Activated CD4-positive, alpha-beta T cell treated with anti-CD3 and anti-CD28 coated beads, Interleukin-2, amount 50 U/mL, for 4 hours (primary cell): ENCODE measurements at regions not wholly inside any gene's neighbourhood (a gene's known extent, or its start where the extent isn't known, plus 50 kb on each side); places are given as distances from the start of the nearest gene placed in this dataset.

ENCODE experiments used
- DNase-seq, 2 experiments: peaks; one replicate each; pipeline ENCODE4 v3.0.0-alpha.2; 2020

DNA sequence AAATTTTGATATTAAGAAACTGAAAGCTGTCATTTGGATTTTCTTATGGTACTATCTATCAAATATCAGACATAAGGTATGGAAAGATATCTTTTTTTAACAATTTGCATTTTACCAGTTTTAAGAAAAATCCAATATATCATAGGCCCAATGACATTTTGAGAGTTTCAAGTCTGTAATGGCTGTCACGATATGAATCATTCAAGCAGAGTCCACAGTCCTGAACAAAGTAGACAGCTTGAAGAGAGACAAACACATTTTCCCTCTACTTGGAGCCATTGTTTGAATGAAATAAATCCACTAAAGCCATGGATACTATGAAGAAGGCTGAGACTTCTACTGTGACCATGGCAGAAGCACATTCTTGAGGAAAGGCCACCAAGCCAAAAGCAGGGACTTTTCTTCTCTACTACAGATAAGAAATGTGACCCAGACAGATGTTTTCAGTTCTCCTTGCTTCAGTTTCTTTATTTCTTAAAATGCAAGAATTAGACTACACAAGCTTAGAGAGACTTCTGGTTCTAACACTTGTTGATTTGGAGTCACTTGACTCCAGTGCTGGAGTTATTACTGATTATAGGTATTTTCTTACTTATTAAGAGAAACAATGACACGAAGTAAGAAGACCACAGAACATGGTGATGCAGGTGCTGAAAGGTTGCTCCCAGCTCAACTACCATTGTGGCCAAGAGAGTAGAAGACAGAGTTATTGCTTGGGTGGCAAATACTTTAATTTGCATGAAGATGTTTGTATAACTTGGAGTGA is 429.1 kb downstream of the KIF20B start:
- no peak for DNase-seq

DNA sequence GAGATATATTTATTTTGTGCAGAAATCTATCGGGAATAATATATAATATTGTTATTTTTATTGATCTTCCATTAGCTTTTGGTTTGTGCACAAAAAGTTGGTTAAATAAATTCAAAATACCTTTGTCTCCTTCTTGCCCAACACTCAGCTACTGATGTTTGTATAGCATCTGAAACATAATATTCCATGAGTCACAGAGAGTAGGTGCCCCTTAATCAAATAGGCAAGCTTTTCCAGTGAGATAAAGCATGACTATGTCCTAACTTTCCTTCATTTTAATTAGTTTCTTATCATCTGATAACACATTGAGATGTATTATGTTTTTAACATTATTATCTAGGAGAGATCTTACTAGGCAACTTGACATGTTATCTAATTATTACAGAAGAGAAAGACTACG is 432.2 kb downstream of the KIF20B start:
- no peak for DNase-seq

DNA sequence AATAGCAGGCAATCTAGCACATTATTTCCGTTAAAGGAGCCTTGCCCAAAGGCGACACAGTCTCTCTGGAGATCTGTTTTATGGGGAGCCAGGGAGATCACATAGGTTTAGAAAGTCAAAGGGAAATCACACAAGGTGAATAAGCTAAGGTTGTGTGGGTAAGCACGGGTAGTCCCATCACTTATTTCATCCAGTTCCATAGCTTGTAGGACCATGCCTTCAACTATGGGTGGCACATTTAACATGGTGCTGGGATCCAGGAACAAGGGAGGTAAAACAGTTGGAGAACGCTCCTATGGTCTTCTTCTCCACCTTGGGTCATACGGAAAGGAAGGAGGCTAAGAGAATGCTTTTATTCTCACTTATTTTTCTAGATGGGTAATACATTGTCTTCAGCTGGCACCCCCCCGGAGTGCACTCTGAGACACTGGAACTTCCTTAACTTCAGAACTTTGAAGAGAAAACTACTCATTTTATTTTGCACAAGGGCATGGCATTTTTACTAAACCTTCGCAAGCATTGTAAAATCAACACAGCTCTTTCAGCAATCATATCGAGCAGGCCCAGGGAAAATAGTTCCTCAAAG is 435.4 kb downstream of the KIF20B start:
- DNase-seq: no peak

DNA sequence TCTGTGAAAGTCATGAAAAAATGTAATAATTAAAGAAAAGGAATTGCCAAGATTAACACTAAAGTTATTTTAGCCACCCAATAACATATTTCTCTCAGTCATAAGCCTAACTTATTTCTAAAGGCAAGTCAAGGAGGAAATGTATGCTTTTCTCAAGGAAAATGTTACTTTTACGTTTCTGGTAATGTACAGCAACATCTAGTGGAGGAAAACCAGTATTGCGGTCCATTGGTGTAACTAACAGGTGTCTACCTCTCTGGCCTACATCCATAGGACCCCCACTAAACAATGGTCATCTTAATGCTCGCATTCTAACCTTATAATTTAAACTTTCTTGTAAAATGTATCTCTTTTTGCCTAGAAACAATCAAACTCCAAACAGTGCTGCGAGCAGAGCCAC is 437.5 kb downstream of the KIF20B start:
- no peak for DNase-seq

DNA sequence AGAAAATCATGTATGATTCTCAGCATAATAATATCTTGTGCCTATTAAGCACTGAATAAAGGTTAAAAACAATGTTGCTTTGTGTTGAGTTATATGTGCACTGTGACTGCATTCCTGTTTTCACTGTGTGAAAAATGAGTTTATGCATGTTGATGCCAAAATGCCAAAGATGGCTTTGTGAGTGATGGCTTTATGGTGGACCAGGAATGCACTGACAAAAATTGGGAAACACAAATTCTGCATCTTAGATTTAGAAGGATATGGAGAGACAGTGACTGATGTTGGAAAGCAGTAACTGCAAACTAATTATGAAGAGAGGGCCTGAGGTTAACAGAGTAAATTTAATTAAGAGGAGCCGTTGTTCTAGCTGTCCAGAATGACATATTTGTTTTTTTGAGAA is 440.4 kb downstream of the KIF20B start:
- DNase-seq: no peak

DNA sequence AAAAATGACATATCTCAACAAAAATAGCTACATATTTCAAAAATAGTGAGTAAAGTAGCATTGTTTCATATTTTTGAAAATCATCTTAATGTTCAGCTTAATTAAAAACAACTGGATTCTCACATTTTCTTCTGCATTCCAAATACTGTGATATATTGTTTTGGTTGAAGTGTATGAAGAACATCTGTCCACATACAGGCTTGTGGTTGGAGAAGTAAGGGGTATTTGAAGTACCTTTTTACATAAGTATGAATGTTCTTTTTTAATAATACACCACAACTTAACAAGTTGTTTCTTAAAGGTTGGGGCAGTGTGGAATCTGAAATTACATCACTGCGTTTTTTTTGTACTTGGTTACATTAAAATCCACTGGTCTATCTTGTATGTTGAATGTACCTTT is 442.5 kb downstream of the KIF20B start:
- no peak for DNase-seq

DNA sequence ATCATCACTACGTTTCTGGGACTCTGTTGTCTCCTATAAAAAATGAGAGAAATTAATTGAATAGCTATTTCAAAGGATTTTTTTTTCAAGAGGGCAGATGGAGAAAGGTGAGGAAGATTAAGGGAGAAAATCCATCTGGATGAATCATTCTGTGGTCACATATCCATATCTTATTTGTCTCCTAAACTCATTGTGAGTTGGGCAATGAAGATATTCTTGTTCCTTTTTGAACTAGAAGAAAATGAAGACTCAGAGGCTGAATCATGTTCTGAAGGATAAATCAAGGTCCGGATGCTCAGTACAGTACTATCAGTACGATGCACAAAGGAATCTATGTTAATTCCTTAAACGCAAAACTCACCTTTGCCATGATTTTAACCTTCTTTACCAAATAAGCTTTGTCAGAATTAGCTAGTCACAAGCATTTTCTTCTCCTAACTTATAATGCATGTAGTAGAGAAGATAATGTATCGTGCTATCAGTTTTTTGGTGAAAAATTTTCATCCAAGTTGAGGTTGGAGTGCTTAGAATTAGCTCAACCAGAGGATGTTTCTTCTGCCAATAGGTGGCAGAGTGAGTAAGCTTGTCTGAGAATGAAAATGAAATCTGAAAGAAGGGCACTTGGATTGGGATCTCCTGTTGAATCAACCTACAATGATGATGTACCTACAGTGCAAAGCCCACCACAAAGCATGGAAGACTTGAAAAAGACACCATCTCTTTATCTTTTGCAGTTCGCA is 446.9 kb downstream of the KIF20B start:
- DNase-seq: no peak

DNA sequence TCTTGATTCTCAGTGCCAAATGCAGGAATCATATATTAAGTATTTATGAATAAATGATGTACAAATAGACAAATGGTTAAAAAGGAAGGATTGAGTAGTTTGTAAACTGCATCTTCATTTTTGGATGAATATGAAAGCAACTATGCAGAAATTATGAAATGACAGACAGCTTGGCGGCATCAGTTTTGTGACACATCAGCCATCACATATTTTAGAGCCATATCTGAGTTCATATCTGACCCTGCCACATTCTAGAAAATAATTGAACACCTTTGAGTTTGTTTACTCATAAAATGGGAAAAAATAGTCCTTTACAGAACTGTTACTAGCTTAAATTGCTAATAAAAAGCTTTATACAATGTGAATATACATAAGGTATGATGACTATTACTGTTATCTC is 448.2 kb downstream of the KIF20B start:
- DNase-seq: no peak

DNA sequence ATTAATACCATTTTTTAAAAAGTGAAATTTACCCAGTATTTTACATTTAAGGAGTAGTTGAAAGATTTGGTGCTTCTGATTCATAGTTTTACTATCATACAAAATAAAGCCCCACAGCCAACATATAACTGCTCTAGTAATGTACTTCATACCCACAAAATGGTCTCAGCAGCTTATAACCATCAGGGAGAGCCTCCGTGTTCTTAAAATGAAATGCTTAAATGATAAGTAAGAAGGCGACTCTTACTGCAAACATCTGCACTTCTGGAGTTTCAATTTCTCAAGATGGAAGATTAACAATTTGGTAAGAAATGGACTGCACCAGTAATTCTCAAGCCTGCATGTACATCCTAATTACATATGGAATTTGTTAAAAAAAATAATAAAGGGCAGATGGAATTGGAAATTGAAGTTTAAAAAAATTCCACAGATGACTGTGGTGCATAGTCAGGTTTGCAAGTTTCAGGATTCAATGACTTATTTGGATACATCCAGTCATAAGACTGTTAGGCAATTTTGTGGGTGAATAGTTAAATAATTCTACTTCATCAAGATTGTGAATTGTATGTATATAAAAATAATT is 461.0 kb downstream of the KIF20B start:
- no peak for DNase-seq

DNA sequence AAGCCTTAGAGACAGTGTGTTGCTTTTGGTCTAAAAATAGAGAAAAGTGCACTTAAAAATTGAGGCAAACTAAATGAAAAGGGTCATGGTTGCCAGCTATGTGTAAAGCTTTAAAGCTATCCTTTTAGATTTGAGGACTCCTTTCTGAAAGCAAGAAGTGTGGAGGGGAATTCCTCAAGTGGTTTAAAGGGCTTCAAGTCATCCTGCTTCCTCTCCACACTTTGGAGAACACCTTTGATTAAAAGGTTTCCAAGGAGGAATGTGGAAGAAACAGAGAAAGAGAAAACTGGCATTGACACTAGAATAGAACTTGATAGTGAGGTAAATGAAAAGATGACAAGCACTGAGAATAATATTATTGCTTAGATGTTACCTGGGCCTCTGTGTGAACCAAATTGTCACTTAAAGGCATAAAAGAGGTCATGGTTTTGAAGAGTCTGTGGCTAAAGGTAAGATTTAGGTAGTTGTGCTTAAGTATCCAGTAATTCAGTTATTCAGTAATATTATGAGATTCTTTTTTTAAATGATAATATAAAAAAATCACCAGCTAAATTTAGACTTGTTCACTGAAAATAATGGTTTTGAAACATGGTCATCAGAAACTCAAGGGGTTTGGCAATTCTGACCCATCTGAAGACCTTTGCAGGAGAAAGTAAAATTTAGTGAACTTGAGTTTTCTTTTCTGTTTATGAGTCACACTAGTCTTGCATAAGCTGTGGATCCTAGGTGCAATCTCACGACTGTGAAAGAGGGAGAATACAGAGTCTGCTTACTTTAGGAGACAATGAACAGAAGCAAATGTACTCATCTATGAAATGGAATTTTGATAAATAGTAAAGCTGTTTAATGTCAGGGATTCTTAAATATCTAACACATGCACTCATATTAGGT is 466.0 kb downstream of the KIF20B start:
- no peak for DNase-seq

DNA sequence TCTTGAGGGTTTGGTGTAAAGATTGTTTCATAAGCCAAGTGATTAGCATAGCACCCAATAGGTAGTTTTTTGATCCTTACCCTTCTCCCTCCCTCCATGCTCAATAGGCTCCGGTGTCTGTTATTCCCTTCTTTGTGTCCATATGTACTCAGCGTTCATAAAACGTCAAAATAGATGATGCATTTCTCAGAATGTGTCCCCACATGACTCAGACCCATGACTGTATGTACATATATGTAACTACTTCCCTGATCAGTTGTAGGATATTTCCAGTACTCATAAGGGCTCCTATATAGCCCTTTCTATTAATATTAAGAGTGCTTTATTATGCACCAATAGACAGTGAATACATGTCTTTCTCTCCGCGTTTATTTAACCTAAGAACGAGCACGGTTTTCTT is 466.9 kb downstream of the KIF20B start:
- DNase-seq: no peak

DNA sequence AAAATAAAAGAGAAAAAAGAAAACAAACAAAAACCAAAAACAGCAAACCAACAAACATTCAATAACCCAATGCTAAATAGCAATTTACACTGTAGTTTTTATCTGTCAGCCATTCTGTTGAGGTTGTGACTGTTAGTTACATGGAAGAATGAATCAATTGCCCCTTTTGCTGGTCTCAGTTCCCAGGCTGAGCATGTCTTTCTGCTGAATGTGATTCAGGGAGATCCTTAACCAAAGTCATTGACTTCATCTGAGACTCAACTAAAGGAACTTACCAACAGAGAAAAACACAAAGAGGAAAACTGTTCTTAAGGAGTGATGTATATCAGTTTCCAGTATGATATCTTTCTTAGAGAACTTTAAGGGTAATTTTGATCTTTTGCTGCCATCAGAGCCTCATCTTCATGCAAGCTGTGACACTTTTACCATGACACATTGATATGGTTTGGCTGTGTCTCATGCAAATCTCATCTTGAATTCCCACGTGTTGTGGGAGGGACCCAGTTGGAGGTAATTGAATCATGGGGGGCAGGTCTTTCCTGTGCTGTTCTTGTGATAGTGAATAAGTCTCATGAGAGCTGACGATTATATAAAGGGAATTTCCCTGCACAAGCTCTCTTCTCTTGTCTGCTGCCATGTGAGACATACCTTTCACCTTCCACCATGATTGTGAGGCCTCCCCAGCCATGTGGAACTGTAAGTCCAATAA is 469.8 kb downstream of the KIF20B start:
- no peak for DNase-seq

DNA sequence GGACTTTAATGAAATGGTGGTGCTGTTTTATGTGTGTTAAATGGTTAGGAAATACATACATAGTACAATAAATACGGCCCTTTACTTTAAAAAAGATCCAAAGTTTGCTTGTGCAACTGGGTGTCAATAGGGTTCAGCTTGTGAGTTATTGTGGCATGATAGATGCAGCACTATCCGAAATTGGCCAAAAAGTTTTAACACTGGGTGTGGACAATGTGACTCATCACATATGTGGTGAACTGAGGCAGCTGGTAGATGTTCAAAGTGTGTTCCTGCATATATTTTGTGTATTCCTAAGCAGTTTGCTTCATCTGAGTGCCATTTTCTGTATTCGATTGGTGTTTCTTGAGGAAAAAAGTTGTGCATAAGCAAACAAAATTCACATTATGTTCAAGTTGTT is 473.1 kb downstream of the KIF20B start:
- no peak for DNase-seq

DNA sequence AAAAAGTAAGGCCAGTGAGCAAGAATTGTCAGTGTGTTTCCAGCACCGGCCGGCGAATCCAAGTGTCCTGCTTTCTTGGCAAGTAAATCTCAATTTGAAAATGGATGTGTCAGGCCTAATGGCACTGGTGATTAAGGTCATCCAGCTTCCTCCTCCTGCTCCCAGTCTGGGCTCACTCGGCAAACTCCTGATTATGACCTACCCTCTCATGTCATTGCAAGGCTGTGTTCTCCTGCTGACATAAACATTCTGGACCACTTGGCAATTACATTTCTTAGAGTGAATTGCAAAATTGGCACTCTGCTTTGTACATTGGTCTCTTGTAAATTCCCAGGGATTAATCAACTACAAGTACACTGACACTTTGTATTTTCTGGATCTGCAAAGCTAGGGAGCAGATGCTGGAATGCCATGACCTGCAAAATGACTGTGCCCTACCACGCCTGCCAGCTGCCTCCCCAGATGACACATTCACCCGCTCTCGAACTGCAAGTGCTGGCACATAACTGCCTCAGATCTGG is 473.8 kb downstream of the KIF20B start:
- DNase-seq: no peak

DNA sequence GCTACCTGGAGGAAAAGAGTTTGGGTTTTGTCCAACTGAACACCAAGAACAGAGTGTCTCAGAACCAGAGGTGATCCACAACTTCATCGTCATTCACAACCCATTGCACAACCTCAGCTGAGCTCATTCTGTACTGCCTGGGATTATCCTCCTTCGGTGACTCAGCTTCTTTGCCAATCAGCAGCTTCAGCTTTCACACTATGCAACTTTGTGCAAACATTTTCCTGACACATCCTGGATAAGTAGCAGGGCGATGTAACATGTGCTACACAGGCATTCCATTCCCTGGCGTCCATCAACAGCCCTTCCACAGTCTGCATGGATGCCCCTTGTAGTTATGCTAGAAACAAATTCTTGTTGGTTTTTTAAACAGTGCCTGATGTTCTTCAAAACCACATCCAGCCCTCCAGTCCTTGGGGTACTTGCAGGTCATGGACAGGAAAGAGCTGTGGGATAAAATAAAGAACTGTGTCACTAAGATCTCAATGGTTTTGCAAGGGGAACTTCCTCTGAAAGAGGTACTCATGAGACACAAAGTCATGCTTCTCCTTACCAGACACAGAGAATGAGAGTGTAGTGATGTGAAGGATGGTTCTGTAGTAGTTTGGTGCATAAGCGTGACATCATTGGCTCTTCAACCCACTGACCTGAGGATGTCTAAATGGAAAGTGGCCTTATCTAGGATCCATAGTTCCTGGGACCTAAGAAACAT is 478.5 kb downstream of the KIF20B start:
- no peak for DNase-seq

DNA sequence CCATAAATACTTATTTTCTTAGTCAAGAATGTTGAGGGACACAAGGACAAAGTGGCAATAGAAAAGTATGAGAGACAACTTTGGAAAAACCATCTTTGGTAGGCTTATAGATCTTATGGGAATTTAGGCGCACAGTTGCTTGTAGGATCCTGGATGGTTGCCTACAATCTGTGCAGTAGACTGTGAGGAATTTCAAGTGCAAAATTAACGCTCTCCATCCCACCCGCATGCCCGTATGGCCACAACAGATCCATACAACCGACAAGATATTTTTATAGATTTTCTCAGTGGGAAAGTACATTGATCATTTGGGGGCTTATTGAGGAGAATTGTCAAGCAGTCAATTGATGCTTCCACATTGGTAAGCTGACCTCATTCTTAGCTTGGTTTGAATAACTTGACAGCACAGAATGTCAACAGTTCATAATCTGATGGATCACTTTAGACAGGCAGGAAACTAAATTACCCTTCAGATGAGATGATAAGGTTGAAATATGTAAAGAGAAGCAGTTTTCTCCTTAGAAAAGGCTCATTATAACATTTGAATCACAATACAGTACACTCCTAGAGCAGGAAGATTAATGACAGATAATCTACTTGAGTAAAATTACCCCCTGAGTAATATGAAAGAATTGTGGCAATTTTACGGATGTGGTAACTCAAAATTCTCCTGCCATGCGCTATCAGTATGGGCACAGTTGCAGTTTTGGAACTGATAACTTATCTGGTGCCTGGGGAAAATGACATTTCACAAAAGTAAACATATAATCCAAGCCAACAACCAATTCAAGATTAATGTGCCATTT is 479.7 kb downstream of the KIF20B start:
- no peak for DNase-seq

DNA sequence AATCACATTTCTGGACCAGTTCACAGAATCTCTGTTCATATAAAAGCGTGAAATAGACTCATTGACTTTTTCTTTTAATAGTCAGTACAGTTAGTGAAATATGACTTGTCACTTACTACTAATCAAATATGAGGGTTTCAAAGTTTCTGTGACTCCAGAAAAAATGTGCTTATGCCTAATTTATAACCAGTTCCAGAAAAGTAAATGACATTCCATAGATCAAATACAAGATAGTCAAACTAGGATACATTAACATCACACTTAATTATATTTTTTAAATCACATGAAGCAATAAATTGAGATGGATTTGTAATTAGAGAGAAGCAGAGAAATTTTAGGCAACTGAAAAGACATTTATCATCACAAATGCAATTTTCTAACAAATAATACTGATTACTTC is 491.4 kb downstream of the KIF20B start:
- no peak for DNase-seq

DNA sequence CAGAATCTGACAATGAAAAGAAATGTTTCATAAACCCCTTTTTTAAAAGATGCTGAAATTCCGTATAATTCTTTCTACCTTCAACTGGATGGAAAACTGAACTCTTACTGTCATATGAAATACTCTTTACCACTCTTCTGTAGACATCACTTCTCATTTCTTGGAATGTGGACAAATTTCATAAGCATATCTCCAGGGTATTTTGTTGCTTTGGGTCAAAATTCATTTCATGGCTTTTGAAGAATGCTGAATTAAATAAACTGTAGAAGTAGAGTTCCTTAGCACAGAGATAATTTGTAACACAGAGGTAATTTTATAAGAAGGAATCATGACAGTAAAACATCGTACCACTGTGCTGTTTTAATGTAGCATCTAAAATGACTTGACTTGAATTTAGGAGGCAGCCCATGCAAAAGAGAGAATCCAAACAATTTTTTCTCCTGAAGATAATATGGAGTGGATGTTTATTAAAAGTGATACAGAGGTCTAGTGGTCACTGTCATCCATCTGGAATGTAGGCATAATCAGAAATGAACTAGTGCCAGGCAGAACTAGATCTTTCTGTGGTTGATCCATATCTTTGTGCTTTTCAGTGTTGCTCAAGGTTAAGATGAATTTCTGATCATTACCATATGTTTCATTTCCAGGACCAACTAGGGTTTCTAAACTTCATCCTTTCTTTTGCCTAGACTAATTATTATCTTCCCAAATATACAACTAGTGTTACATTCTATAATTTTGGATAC is 492.0 kb downstream of the KIF20B start:
- DNase-seq: no peak

DNA sequence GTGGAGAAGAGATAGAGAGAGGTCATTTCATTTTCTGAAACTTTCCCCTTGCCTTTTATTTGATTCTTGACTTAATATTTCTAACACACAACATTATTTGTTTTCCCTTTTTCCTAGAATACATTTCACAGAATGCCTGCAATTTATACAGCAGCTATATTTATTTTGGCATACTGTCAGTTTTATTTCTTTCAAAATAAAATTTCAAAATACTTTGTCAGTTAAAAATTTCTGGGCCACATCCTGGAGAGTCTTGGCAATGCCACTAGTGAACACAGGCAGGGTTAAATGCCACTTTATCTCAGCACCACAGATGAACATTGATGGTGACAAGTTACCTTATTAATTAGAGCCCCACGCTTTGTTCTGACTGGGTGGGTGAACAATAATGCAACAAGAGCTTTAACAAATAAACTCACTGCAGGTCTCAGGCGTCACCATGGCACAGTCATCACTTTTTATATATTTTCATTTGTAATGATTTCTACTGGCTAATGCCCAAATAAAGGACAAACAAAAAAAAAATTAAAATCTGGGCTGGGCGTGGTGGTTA is 494.0 kb downstream of the KIF20B start:
- no peak for DNase-seq
